Fibroblast of mammary gland (primary cell): ENCODE measurements at regions not wholly inside any gene's neighbourhood (a gene's known extent, or its start where the extent isn't known, plus 50 kb on each side); places are given as distances from the start of the nearest gene placed in this dataset.

Experiments
- DNase-seq: peaks from one replicate; pipeline ENCODE4 v3.0.0-alpha.2; 2010; ENCODE audit warnings: low read depth
- H3K4me3 ChIP-seq: 2 replicates; pipeline ENCODE4 v1.5.1; 2011; ENCODE audit warnings: low read depth, mild to moderate bottlenecking, low read length, moderate library complexity; ENCODE audit not compliant: control insufficient read depth
- TF ChIP-seq, protein P1 (sequence below): conservative IDR thresholded peaks from 2 replicates; pipeline ENCODE4 v1.5.1; 2011; ENCODE audit warnings: low read depth, low read length, inconsistent platforms; ENCODE audit not compliant: control insufficient read depth, insufficient read depth

DNA sequence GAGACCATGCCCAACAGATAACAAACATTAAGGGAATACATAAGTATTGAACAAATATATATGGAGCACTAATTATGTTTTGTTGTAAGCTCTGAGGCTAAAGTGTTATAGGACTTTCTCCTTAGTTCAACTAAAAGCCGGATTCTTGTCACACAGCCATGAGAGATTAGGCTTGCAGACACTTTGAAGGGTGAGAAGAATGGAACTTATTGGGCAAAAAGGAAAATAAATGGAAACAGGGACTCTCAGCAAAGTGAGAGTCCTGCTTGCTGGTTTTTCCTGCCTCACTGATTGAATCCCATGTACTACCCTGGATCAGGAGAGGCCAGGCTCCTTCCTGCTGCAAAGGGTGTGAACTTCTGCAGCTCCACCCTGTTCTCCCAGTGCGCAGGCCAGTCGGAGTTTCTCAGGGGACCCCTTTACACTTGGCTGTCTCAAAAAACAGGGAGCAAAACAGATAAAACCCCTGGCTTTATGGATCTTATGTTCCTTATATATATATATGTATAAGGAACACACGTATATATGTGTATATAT is 77.1 kb upstream of the FUT8 start:
- TF ChIP-seq, protein P1, sequence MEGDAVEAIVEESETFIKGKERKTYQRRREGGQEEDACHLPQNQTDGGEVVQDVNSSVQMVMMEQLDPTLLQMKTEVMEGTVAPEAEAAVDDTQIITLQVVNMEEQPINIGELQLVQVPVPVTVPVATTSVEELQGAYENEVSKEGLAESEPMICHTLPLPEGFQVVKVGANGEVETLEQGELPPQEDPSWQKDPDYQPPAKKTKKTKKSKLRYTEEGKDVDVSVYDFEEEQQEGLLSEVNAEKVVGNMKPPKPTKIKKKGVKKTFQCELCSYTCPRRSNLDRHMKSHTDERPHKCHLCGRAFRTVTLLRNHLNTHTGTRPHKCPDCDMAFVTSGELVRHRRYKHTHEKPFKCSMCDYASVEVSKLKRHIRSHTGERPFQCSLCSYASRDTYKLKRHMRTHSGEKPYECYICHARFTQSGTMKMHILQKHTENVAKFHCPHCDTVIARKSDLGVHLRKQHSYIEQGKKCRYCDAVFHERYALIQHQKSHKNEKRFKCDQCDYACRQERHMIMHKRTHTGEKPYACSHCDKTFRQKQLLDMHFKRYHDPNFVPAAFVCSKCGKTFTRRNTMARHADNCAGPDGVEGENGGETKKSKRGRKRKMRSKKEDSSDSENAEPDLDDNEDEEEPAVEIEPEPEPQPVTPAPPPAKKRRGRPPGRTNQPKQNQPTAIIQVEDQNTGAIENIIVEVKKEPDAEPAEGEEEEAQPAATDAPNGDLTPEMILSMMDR, result no peak
- no peak for DNase-seq
- no peak overlapping the region for H3K4me3 ChIP-seq

DNA sequence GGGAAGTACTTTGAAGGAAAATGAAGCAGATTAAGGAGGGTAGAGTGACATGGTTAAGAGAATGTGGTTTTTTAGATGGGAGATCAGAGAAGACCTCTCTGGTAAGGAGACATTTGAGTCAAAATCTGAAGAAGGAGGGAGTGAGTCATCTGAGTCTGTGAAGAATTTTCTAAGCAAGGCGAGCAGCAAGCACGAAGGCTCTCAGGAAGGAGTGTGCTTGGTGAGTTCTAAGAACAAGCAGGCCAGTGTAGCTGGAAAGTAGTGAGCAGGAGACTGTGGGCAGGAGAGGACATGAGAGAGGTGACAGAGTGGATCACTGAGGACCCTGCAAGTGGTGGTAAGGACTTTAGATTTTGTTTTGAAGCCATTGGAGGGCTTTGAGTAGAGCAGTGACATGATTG is 76.3 kb upstream of the FUT8 start:
- peak; percentile 76 for DNase-seq
- TF ChIP-seq, protein P1, result no peak

DNA sequence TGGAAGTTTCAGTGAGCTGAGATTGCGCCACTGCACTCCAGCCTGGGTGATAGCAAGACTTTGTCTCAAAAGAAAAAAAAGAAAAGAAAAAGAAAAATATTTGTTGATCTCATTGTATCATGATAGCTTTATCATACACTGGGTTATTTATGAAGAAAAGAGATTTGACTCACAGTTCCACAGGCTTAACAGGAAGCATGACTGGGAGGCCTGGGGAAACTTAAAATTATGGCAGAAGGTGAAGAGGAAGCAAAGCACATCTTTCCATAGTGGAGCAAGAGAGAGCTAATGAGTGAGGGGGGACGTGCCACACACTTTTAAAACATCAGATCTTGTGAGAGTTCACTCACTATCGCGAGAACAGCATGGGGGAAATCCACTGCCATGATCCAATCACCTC is 72.7 kb upstream of the FUT8 start:
- H3K4me3 ChIP-seq, result no peak overlapping the region
- TF ChIP-seq, protein P1, result no peak
- DNase-seq, result no peak

More for the DNA sequence above, 76.3 kb upstream of the FUT8 start:
- H3K4me3 ChIP-seq, result no peak overlapping the region

DNA sequence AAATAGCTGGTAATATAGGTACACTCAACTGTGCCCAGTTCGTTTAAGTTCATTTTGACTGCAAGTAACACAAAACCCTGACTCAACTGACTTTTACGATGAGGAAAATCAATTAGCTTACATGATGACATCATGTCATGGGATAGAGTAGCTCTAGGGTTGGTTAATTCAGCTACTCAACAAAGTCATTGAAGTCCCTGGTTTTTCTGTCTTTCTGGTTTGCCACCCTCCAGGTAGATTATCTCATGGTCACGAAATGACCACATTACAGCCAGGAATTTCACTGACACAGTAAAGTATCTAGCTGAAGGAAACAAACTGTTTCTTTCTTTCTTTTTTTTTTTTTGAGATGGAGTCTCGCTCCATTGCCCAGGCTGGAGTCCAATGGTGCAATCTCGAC is 68.5 kb upstream of the FUT8 start:
- TF ChIP-seq, protein P1, result no peak
- H3K4me3 ChIP-seq, result no peak overlapping the region
- no peak for DNase-seq

DNA sequence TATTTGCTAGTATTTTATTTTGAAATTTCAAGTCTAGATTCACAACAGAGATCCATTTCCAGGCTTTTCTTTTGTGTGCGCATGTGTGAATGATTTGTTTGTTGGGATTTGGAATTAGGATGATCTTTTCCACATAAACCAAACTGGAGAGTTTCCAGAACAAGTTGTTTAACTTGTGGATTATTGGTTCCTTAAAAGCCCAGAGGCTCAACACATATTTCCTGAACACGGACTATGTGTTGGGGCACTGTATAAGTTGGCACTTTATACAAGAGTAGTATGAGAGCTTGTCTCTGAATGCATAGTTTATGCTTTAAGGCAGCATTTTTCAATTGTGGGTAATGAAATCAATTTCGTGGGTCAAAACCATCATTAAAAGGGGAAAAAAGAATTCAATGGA is 67.3 kb upstream of the FUT8 start:
- H3K4me3 ChIP-seq, result no peak overlapping the region
- DNase-seq, result no peak
- TF ChIP-seq, protein P1, result no peak

DNA sequence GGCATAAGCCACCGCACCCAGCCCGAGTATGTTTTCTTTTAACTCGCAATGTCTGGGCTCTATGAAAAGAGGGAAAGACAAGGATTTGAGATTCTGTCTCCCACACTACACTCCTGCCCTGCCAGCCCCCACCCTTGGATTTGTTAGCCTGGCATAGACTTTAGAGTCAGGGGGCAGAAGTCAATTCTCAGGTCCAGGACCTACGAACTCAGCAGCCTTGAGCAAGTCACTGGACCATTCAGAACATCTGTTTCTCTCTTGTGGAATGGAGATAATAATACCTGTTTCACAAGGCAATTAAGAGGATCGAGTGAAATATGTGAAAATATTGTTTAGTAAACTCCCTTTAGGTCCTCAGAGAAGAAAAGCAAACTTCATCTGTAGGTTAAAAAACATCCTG is 66.1 kb upstream of the FUT8 start:
- TF ChIP-seq, protein P1, result no peak

DNA sequence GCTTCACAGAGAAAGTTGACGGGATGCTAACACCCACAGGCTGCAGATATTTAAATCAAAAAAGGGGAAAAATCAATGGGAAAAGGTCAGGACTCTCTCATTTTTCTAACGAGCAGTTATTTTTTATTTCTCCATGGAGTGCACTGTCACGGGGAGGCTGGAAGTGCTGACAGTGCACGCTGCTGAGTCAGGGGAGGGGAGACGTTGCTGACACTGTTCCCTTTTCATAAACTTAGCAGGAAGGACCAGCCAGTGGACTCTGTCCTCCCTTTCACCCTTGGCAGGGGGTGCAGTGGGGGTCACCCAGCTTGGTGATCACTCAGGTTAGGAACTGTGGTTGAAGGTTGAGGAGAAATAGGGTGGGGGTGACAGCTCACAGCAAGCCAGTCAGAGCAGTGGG is 65.6 kb upstream of the FUT8 start:
- no peak overlapping the region for H3K4me3 ChIP-seq
- DNase-seq, result peak; percentile 32
- TF ChIP-seq, protein P1, result no peak

More for the DNA sequence above, 66.1 kb upstream of the FUT8 start:
- H3K4me3 ChIP-seq, result no peak overlapping the region
- DNase-seq, result no peak
